ENCODE measurements at regions not wholly inside any gene's neighbourhood (a gene's known extent, or its start where the extent isn't known, plus 50 kb on each side); places are given as distances from the start of the nearest gene placed in this dataset.
A peak's percentile ranks its signal among the peaks of the same experiment; 100 is the strongest.
"Not testable (repeated sequence)": the region's sequence is repeated elsewhere in the genome, so short reads cannot be mapped to it uniquely, and the experiment has no call there.

GRCh38 chr3:171915275-171915674 is 72.1 kb downstream of the TMEM212 start:
- DNase-seq, result no peak

GRCh38 chr3:171916888-171917287 is 73.7 kb downstream of the TMEM212 start:
- DNase-seq, result no peak

- not testable (repeated sequence) for DNase-seq
Measured at GRCh38 chr3:171922629-171923028, 79.5 kb downstream of the TMEM212 start.

DNA sequence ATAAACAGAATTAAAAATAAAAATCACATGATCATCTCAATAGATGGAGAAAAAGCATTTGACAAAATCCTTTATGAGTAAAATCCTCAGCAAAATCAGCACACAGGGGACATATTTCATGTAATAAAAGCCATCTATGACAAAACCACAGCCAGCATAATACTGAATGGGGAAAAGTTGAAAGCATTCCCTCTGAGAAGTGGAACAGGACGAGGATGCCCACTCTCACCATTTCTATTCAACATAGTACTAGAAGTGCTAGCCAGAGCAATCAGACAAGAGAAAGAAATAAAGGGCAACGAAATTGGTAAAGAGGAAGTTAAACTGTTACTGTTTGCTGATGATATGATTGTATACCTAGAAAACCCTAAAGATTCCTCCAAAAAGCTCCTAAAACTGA is 80.5 kb downstream of the TMEM212 start:
- DNase-seq, result not testable (repeated sequence)

DNA sequence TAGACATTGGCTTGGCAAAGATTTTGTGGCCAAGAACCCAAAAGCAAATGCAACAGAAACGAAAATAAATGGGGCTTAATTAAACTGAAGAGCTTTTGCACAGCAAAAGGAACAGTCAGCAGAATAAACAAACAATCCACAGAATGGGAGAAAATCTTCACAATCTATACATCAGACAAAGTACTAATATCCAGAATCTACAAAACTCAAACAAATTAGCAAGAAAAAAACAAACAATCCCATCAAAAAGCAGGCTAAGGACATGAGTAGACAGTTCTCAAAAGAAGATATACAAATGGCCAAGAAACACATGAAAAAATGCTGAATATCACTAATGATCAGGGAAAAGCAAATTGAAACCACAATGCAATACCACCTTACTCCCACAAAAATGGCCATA is 81.7 kb downstream of the TMEM212 start:
- not testable (repeated sequence) for DNase-seq

DNA sequence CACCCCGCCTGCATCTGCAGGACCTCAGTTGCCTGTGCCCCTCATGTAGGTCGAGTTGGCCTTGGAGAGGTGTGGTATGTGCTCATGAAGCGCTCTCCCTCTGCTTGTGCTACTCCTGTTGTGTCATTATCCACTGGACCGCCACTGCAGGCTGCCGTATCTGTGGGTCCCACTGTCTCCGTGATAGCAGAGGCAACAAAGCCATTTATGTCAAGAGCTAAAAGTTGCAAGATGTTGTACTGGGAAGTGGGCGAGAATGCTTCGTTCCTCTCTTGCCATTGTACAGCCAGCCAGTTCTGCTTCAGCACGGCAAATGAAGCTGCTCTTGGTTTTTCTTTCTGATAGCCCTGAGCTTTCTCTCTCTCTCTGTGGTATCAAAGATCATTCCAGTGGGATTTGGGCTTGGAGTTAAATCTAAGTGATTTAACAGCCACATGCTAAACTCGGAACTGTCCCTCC is 89.0 kb downstream of the TMEM212 start:
- no peak for DNase-seq

- no peak for DNase-seq
Measured at GRCh38 chr3:171933441-171933840, 90.3 kb downstream of the TMEM212 start.

DNA sequence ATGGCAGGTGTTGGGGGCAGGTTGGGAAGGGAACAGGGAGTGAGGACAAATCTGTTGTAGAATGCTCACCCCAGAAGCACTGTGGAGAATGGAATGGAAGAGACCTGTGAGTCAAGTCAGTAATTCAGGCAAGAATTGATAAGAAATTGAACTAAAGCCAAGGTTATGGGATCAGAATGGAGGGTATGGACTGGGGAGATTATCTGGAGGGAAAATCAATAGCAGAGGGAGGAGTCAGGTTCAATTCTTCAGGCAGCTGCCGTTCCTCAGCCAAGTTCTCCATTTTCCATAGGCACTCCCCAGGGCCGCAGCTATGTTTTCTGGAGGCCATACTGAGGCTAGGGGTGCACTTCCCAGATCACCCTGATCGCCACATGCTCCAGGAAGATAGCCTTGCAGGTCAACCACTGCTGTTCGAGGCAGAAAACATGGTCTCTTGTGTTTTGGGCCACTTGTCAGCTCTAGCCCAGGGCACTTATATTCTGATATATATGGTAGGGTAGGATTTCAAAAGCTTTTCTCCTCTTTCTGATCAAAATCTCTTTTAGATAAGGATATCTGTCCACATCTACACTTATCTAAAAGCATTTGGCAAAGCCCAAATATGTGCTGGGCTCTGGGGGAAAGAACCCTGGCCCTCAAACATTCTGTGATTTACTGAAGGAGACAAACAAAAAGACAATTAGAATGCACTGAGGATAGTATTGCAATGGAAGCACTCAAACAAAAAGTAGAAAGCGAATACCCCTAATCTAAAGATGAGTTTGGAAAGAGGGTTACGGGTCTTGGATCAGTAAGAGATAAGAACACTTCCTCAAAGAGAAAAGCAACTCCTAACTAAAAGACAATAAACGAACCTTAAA is 92.3 kb downstream of the TMEM212 start:
- DNase-seq, result no peak

DNA sequence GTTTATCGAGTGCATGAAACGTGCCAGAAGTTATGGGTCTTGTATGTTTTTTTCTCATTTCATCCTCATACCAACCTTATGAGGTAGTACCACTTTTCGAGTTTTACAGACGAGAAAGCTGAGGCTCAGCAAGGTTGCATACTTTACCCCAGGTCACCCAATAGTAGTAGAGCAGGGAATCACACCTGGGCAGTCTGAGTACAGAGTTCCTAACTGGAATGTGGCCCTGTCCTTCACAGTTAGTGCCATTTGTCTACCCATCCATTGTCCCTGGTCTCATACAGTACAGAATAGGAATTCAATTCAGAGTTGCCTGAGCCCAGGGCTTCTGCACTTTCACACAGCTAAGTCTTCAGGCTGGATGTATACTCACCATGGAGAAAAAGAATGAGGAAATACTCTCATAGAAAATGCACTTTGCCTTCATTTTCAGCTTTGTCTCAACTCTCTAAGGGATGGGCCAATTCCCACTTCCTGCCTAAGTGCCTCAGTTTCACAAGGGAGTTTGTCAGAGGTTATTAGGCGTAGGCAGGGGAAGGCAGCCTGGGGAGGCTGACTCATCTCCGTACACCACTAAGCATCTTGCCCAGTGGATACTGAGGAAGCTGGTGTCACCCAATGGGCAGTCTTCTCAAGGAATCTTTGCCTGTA is 93.2 kb downstream of the TMEM212 start:
- peak; percentile 65 for DNase-seq

- DNase-seq, result no peak
Measured at GRCh38 chr3:171939578-171939977, 96.4 kb downstream of the TMEM212 start.

- no peak for DNase-seq
Measured at GRCh38 chr3:171940151-171940649, 97.1 kb downstream of the TMEM212 start.

DNA sequence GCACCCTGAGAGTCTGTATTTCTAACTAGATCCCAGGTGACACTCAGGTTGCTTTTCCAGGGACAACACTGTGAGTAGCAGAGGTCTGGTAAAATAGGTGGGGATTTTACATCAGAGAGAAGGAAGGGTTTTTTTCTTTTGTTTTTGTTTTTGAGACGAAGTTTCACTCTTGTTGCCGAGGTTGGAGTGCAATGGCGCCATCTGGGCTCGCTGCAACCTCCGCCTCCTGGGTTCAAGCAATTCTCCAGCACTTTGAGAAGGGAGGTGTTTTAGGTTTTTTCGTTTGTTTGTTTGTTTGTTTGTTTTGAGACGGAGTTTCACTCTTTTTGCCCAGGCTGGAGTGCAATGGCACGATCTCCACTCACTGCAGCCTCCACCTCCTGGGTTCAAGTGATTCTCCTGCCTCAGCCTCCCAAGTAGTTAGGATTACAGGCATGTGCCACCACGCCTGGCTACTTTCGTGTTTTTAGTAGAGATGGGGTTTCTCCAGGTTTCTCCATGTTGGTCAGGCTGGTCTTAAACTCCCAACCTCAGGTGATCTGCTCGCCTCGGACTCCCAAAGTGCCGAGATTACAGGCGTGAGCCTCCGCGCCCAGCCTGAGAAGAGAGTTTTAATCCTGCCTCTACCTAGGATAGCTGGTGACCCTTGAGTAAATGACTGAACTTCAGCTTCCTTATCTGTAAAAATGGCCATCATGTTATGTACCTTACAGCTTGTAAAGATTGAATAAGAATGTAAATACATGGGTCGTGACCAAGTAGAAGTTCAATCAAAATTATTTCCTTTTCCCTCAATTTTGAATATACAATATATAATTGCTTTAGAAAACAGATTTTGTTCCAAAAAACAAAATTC is 95.9 kb upstream of the FNDC3B start:
- no peak for DNase-seq

GRCh38 chr3:171944118-171945016 is 95.0 kb upstream of the FNDC3B start:
- DNase-seq, result no peak

DNA sequence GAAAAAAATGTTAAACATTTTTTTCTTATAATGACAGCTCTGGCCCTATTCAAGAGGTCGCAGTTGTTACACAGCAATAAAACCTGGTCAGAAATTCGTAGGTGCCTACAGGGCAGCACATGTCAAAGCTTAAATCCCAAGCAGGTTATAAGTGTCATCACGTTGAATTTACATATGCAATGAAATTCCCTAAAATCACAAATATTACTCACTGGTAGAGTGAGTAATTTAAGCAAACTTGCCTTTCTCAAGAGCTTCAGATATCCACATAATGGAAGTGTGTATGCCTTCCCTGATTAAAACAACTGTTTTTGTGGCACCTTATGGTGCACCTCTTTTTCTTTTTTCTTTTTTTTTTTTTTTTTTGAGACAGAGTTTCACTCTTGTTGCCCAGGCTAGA is 90.7 kb upstream of the FNDC3B start:
- no peak for DNase-seq

- DNase-seq, result no peak
Measured at GRCh38 chr3:171949554-171949953, 89.8 kb upstream of the FNDC3B start.

DNA sequence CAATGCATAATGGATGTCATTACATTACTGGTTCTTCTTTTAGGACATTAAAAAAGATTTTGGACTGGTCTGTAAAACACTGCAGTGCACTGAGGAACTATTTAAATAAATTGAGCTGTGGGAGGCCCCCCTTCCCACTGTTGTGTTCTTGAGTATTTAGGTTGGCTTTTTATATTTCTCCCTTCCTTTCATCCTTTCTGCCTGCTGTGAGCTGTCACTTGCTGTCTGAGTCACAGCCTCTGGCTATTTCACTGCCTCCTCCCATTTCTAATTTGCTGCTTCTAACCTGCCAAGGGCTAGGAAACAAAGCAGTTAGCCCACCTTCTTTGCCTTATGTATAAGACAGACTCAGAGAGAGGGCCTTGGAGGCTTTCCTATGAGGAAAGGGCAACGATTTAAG is 89.0 kb upstream of the FNDC3B start:
- peak; percentile 42 for DNase-seq

GRCh38 chr3:171951597-171951996 is 87.8 kb upstream of the FNDC3B start:
- DNase-seq, result no peak

- DNase-seq, result no peak
Measured at GRCh38 chr3:171953301-171954022, 85.9 kb upstream of the FNDC3B start.

GRCh38 chr3:171954690-171955383 is 84.5 kb upstream of the FNDC3B start:
- DNase-seq, result no peak

- no peak for DNase-seq
Measured at GRCh38 chr3:171955598-171955997, 83.8 kb upstream of the FNDC3B start.
